Naive thymus-derived CD8-positive, alpha-beta T cell (primary cell): ENCODE measurements at regions not wholly inside any gene's neighbourhood (a gene's known extent, or its start where the extent isn't known, plus 50 kb on each side); places are given as distances from the start of the nearest gene placed in this dataset.

Source experiments
- ATAC-seq, 2 donors: fragments of 150-1000 bp; cut with Tn5 transposase in 1 of 2; sonication (Bioruptor Pico), chemical (Tn5 transposase) in 1 of 2; 1 replicate in 1 of 2; 2 replicates in 1 of 2; pipeline ENCODE4 v1.10.0; 2021; ENCODE audit warnings: mild to moderate bottlenecking in 2 of 2, moderate library complexity in 2 of 2
- POLR2A ChIA-PET: fragments of 350-600 bp; sonication (Branson Sonifier 250); formaldehyde crosslinking; loops from one replicate; lab custom pipeline; 2021; ENCODE audit warnings: antibody characterized with exemption; lab: Charles Lee
- DNase-seq, 10 donors: peaks; one replicate each; pipeline versions ENCODE4 v3.0.0 to v3.0.0-alpha.2; 2020 to 2022
- H3K27ac Mint-ChIP-seq, 10 donors: one replicate each; pipeline ENCODE4 v1.8.0; 2020 to 2022; ENCODE audit warnings: mild to moderate bottlenecking in 10 of 10, mixed read lengths in 10 of 10, moderate library complexity in 4 of 10, inconsistent platforms in 1 of 10
- H3K27me3 Mint-ChIP-seq, 5 donors: one replicate each; pipeline ENCODE4 v1.8.0; 2021 to 2022; ENCODE audit warnings: mixed read lengths in 5 of 5
- H3K36me3 Mint-ChIP-seq, 3 donors: one replicate each; pipeline ENCODE4 v1.8.0; 2020 to 2022; ENCODE audit warnings: mixed read lengths in 3 of 3, mild to moderate bottlenecking in 2 of 3, inconsistent platforms in 1 of 3
- H3K4me1 Mint-ChIP-seq, 4 donors: one replicate each; pipeline ENCODE4 v1.8.0; 2021 to 2022; ENCODE audit warnings: mixed read lengths in 4 of 4
- H3K4me3 Mint-ChIP-seq, 10 donors: one replicate each; pipeline ENCODE4 v1.8.0; 2020 to 2022; ENCODE audit warnings: mild to moderate bottlenecking in 10 of 10, mixed read lengths in 10 of 10, moderate library complexity in 6 of 10, inconsistent platforms in 1 of 10
- H3K9me3 Mint-ChIP-seq, 9 donors: one replicate each; pipeline ENCODE4 v1.8.0; 2020 to 2022; ENCODE audit warnings: mixed read lengths in 9 of 9, mild to moderate bottlenecking in 3 of 9, inconsistent platforms in 1 of 9, moderate library complexity in 1 of 9

- Mint-ChIP-seq H3K4me1 (peaks cover 0 to 4% (median under 1%) of the 10 kb centered on the region in 4 donors), H3K27me3 (peaks cover 0 to 3% (median 0%) of the 10 kb centered on the region in 5 donors), H3K27ac (no peak overlapping the region), H3K9me3 (peaks cover 0 to 6% (median 0%) of the 10 kb centered on the region in 9 donors), H3K4me3 (no peak overlapping the region), H3K36me3 (no peaks in the 10 kb centered on the region)
- DNase-seq, result no peak
- POLR2A ChIA-PET, result no interaction called here
- no peak for ATAC-seq
These were observed 171.6 kb upstream of the SMLR1 start for GRCh38 chr6:130655586-130655985.

GRCh38 chr6:130661077-130661476, 166.1 kb upstream of the SMLR1 start:
- peaks cover 0 to 6% (median under 1%) of the 10 kb centered on the region in 4 donors for H3K4me1 Mint-ChIP-seq
- DNase-seq (no peak), ATAC-seq (no peak)
- no peak overlapping the region for H3K4me3 Mint-ChIP-seq
- no peaks in the 10 kb centered on the region for H3K36me3 Mint-ChIP-seq
- H3K27me3 Mint-ChIP-seq, result no peaks in the 10 kb centered on the region
- POLR2A ChIA-PET, result no interaction called here
- no peak overlapping the region for H3K27ac Mint-ChIP-seq
- peaks cover 0 to 10% (median 0%) of the 10 kb centered on the region in 9 donors for H3K9me3 Mint-ChIP-seq

DNA sequence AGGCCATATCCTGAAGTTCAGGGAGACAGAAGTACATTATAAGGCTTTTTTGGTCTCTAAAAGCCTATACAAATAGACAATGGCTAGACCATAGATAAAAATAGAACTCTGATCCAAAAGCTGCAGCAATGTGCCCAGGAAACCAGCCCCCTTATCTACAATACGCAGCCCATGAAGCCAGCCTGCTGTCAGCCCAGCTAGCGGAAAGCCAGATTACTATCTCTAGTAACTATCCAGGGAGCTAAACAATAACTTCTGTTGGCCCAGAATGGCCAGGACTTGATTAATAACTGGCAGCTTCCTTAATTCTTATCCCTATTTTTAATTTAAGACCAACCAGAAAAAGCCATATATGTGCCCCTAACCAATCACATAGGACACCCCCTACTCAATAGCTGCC, 160.4 kb upstream of the SMLR1 start:
- ATAC-seq (no peak), DNase-seq (no peak)
- H3K36me3 Mint-ChIP-seq, result no peaks in the 10 kb centered on the region
- POLR2A ChIA-PET, result no interaction called here
- no peak overlapping the region for H3K27ac Mint-ChIP-seq
- peaks cover 0 to 6% (median under 1%) of the 10 kb centered on the region in 4 donors for H3K4me1 Mint-ChIP-seq
- no peaks in the 10 kb centered on the region for H3K27me3 Mint-ChIP-seq
- peaks cover 0 to 10% (median 0%) of the 10 kb centered on the region in 9 donors for H3K9me3 Mint-ChIP-seq
- H3K4me3 Mint-ChIP-seq, result no peak overlapping the region

GRCh38 chr6:130670142-130670541, 157.1 kb upstream of the SMLR1 start:
- ATAC-seq (no peak), DNase-seq (no peak)
- Mint-ChIP-seq H3K4me3 (no peak overlapping the region), H3K36me3 (peaks cover 0 to 3% (median 0%) of the 10 kb centered on the region in 3 donors), H3K4me1 (peaks cover 0 to 3% (median under 1%) of the 10 kb centered on the region in 4 donors), H3K27me3 (no peaks in the 10 kb centered on the region), H3K9me3 (peaks cover 0 to 5% (median 0%) of the 10 kb centered on the region in 9 donors), H3K27ac (no peak overlapping the region)
- POLR2A ChIA-PET, result no interaction called here

DNA sequence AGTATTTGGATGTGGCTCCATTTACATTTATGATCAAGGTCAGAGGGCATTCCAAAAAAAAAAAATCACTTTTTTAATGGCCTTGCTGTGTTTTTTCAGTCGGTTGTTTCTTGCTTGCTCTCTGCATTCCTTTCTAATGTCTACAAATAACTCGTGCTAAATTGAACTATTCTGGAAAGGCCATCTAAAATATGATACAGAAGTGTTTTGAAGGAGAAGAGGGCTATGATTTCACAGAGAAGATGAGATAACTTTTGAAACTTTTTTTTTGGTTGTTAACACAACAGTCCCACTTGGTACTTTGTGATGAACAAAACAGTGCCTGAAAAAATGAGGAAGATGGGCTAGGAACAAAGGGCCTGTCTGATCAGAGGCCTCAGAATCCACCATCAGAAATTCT, 156.1 kb upstream of the SMLR1 start:
- ATAC-seq, result no peak
- Mint-ChIP-seq H3K36me3 (peaks cover 0 to 3% (median 0%) of the 10 kb centered on the region in 3 donors), H3K4me1 (peaks cover 0 to 1% (median 0%) of the 10 kb centered on the region in 4 donors), H3K27me3 (no peaks in the 10 kb centered on the region), H3K4me3 (no peak overlapping the region), H3K9me3 (peaks cover 0 to 4% (median 0%) of the 10 kb centered on the region in 9 donors), H3K27ac (peak overlapping the region in 1 of 10 donors; percentile 32)
- POLR2A ChIA-PET, result interaction anchor here (0.6 kb wide), 1 partner anchor 74 kb away, joined by 3 read pairs; no protein-coding TSS in a partner anchor
- DNase-seq, result no peak

DNA sequence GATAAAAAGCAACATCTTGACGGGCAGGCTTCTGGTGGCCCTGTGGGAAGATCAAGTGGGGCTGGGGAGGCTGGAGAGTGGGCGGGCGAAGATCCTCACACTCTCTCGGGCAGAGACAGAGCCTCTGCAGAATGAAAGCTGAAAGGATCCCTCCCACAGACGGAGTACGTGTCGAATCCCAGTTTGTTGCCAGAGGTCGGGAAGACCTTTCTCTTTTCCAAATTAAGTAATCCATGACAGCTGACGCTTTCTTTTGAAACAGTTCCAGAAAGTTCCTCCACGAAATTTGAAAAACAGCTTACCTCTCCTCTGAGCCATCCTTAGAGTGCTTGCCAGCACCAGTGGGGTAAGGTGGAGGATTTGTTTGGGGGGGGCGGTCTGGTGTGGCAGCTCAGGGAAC, 155.6 kb upstream of the SMLR1 start:
- POLR2A ChIA-PET, result no interaction called here
- H3K27me3 Mint-ChIP-seq, result no peaks in the 10 kb centered on the region

DNA sequence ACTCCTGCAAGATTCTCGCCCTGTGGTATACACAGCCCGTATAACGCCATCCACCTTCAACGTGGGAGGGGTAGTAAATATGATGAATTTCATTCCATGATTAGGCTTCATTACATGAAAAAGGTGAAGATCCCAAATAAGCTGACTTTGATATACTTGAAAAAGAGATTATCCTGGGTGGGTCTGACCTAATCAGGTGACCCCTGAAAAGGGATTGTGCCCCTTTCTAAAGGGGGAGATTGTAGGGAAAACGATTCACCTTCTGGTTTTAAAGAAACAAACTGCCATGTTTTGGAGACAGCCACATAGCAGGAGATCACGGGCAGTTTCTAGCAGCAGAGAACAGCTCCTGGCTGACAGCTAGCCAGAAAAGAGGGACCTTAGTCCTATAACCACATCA, 155.1 kb upstream of the SMLR1 start:
- ATAC-seq (no peak), DNase-seq (no peak)
- H3K36me3 Mint-ChIP-seq, result peaks cover 0 to 9% (median 6%) of the 10 kb centered on the region in 3 donors
- no peak overlapping the region for H3K27ac Mint-ChIP-seq
- no peak overlapping the region for H3K4me3 Mint-ChIP-seq
- peaks cover 0 to 7% (median 3%) of the 10 kb centered on the region in 4 donors for H3K4me1 Mint-ChIP-seq
- no peaks in the 10 kb centered on the region for H3K27me3 Mint-ChIP-seq
- POLR2A ChIA-PET, result no interaction called here
- peaks cover 0 to 12% (median 7%) of the 10 kb centered on the region in 9 donors for H3K9me3 Mint-ChIP-seq

More for the DNA sequence above, 155.6 kb upstream of the SMLR1 start:
- ATAC-seq, result no peak
- no peak overlapping the region for H3K27ac Mint-ChIP-seq
- H3K36me3 Mint-ChIP-seq, result peaks cover 0 to 3% (median 3%) of the 10 kb centered on the region in 3 donors
- H3K9me3 Mint-ChIP-seq, result peaks cover 0 to 7% (median under 1%) of the 10 kb centered on the region in 9 donors
- DNase-seq, result no peak
- H3K4me3 Mint-ChIP-seq, result no peak overlapping the region
- peaks cover 0 to 6% (median 3%) of the 10 kb centered on the region in 4 donors for H3K4me1 Mint-ChIP-seq

DNA sequence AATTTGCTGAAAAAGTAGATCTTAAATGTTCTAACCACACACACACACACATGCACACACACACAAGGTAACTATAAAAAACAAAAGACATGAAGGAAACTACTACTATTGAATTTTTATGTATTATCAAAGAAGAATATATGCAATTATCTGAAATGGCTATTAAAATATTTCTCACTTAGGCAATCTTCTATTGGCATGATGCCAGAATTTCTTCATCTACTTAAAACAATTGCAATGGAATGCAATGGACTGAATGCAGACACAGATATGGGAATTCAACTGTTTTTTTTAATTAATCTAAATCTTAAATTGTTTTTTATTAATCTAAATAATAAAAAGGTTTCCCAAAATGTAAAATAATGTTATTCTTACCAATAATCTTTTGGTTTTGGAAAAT, 152.6 kb upstream of the SMLR1 start:
- DNase-seq (no peak), ATAC-seq (no peak)
- H3K4me3 Mint-ChIP-seq, result no peak overlapping the region
- H3K27me3 Mint-ChIP-seq, result no peaks in the 10 kb centered on the region
- POLR2A ChIA-PET, result no interaction called here
- H3K27ac Mint-ChIP-seq, result no peak overlapping the region
- peaks cover 0 to 7% (median 3%) of the 10 kb centered on the region in 4 donors for H3K4me1 Mint-ChIP-seq
- peaks cover 10 to 31% (median 20%) of the 10 kb centered on the region in 9 donors for H3K9me3 Mint-ChIP-seq
- H3K36me3 Mint-ChIP-seq, result peaks cover 0 to 30% (median 21%) of the 10 kb centered on the region in 3 donors

DNA sequence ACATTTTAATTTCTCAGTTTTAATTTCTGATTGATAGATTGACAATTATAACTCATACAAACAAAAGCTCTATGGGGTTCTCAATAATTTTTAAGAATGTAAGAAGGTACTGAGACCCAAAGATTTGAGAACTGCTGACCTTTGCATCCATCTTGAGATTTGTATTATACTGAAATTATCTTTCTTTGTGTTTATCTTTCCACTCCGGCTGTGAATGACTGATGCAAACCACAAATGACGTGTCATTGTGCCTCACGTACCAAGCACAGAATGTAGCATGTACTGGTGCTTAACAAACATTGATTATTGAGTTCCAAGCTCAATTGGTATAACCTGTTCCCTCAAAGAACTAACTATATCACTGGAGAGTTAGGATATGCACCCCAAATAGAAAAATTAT, 152.1 kb upstream of the SMLR1 start:
- DNase-seq (no peak), ATAC-seq (no peak)
- Mint-ChIP-seq H3K27ac (no peak overlapping the region), H3K4me1 (peaks cover 0 to 7% (median 3%) of the 10 kb centered on the region in 4 donors), H3K27me3 (no peaks in the 10 kb centered on the region), H3K9me3 (peaks cover 11 to 35% (median 21%) of the 10 kb centered on the region in 9 donors), H3K36me3 (peaks cover 0 to 35% (median 21%) of the 10 kb centered on the region in 3 donors), H3K4me3 (no peak overlapping the region)
- POLR2A ChIA-PET, result no interaction called here

DNA sequence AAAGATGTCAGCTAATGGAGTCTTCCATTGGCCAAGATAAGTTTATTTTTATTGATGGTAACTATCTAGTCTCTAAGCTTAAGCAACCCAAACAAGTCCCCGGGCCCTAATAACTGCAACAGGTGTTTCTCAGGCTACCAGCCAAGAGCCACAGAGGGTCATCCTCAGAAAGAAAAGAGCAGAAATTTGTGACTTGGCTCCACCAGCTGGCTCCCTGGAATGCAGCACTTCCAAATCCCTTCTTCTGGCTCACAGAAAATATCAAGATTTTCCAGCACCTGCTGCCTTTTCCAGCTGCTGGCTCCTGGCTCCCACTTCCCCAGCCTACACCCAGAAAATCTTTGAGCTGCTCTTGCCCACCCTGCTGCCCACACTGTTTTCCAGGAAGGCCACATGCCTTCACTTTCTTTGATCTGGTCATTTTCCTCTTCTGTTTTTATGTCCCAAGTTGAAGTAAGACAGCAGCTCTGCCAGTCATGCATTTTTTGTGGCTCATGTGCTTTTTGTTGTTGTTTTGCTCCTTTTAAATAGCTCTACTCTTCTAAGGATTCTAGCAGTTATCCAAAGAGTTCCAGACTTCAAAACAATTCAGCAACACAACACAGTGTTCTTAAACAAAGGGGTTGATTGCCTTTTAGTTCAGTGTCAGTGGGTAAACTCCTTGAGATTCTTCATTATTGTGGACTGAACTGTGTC, 151.0 kb upstream of the SMLR1 start:
- no peak overlapping the region for H3K27ac Mint-ChIP-seq
- POLR2A ChIA-PET, result no interaction called here
- no peak for ATAC-seq

GRCh38 chr6:130676773-130677144, 150.4 kb upstream of the SMLR1 start:
- peaks cover 0 to 7% (median 3%) of the 10 kb centered on the region in 4 donors for H3K4me1 Mint-ChIP-seq
- peaks cover 0 to 36% (median 21%) of the 10 kb centered on the region in 3 donors for H3K36me3 Mint-ChIP-seq
- no peak overlapping the region for H3K27ac Mint-ChIP-seq
- no peak for ATAC-seq
- no peak for DNase-seq
- POLR2A ChIA-PET, result no interaction called here
- no peak overlapping the region for H3K4me3 Mint-ChIP-seq
- peaks cover 11 to 35% (median 21%) of the 10 kb centered on the region in 9 donors for H3K9me3 Mint-ChIP-seq
- no peaks in the 10 kb centered on the region for H3K27me3 Mint-ChIP-seq

More for the DNA sequence above, 151.0 kb upstream of the SMLR1 start:
- H3K27me3 Mint-ChIP-seq, result no peaks in the 10 kb centered on the region
- peaks cover 0 to 7% (median 3%) of the 10 kb centered on the region in 4 donors for H3K4me1 Mint-ChIP-seq
- no peak for DNase-seq
- H3K36me3 Mint-ChIP-seq, result peaks cover 0 to 36% (median 21%) of the 10 kb centered on the region in 3 donors
- H3K9me3 Mint-ChIP-seq, result peaks cover 11 to 35% (median 21%) of the 10 kb centered on the region in 9 donors
- no peak overlapping the region for H3K4me3 Mint-ChIP-seq

- H3K9me3 Mint-ChIP-seq, result peaks cover 11 to 35% (median 21%) of the 10 kb centered on the region in 9 donors
- no peak overlapping the region for H3K27ac Mint-ChIP-seq
- ATAC-seq (no peak), DNase-seq (no peak)
- POLR2A ChIA-PET, result no interaction called here
- peaks cover 0 to 7% (median 3%) of the 10 kb centered on the region in 4 donors for H3K4me1 Mint-ChIP-seq
- H3K36me3 Mint-ChIP-seq, result peaks cover 0 to 36% (median 18%) of the 10 kb centered on the region in 3 donors
- no peak overlapping the region for H3K4me3 Mint-ChIP-seq
- no peaks in the 10 kb centered on the region for H3K27me3 Mint-ChIP-seq
These were observed 149.9 kb upstream of the SMLR1 start for GRCh38 chr6:130677312-130677711.

DNA sequence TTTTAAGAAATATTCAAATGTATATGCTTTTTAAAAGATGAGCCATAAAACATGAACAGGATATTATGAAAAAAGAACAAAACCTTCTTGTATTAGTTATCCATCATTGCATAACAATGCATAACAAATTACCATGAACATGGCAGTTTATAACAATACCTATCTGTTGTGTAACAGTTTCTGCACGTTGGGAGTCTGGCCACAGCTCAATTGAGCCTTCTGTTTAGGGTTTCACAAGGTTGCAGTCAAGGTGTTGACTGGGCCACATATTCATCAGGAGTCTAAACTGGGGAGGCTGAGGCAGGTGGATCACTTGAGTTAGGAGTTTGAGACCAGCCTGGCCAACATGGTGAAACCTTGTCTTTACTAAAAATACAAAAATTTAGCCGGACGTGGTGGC, 149.4 kb upstream of the SMLR1 start:
- ATAC-seq (no peak), DNase-seq (no peak)
- Mint-ChIP-seq H3K9me3 (peaks cover 11 to 35% (median 21%) of the 10 kb centered on the region in 9 donors), H3K4me3 (no peak overlapping the region), H3K4me1 (peaks cover 0 to 7% (median 3%) of the 10 kb centered on the region in 4 donors), H3K27ac (no peak overlapping the region), H3K36me3 (peaks cover 0 to 36% (median 18%) of the 10 kb centered on the region in 3 donors), H3K27me3 (no peaks in the 10 kb centered on the region)
- POLR2A ChIA-PET, result no interaction called here
